ENCODE measurements at regions not wholly inside any gene's neighbourhood (a gene's known extent, or its start where the extent isn't known, plus 50 kb on each side); places are given as distances from the start of the nearest gene placed in this dataset.

- in situ Hi-C loops (cut with HindIII; ENCODE audit: low pct_unique_long_range_greater_than_20kb, low sequenced_read_pairs): no loop called here
- no peaks in the 10 kb centered on the region for H3K4me1 ChIP-seq (ENCODE audit: control insufficient read depth, insufficient read depth, low read length)
- no peak for DNase-seq (ENCODE audit: low read depth, low spot score)
Observed at GRCh38 chr15:87450314-87450713, 806.2 kb downstream of the NTRK3 start.

DNA sequence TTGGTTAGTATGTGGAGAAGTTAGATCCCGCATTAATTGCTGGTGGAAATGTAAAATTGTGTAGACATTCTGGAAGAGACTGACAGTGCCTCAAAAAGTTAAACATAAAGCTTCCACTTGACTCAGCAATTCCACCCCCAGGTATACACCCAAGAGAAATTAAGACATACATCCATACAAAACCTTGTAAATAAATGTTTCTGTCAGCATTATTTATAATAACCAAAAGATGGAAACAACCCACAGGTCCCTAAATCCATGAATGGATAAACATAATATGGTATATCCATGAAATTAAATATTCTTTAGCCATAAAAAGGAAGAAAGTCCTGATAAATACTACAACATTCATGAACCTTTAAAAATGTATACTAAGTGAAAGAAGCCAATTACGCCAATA is 817.4 kb downstream of the NTRK3 start:
- H3K36me3 ChIP-seq (ENCODE audit: control insufficient read depth, insufficient read depth, low read length): no peaks in the 10 kb centered on the region
- no peaks in the 10 kb centered on the region for H3K4me1 ChIP-seq (ENCODE audit: control insufficient read depth, insufficient read depth, low read length)
- no peak overlapping the region for H3K4me3 ChIP-seq (ENCODE audit: low read depth in 2 of 2, low read length in 2 of 2)
- H3K9me3 ChIP-seq (ENCODE audit: control insufficient read depth, insufficient read depth, low read depth, low read length): no peaks in the 10 kb centered on the region; the same call in 1 of the 2 replicates
- TF ChIP-seq TCF7L2 (IDR thresholded peaks at IDR 0.05; ENCODE audit: low read depth, low read length) (no peak), REST (IDR thresholded peaks at IDR 0.05; ENCODE audit: insufficient read depth in 1 of 2, low read depth in 2 of 2, low read length in 1 of 2) (no peak), POLR2AphosphoS5 (IDR thresholded peaks at IDR 0.05; ENCODE audit: low read depth, low read length) (no peak), CTCF (IDR thresholded peaks at IDR 0.05) (no peak), SIN3A (IDR thresholded peaks at IDR 0.05; ENCODE audit: borderline replicate concordance, insufficient read depth, low read depth, low read length) (no peak)
- POLR2A ChIA-PET: no interaction called here
- CTCF ChIA-PET: no interaction called here
- no TSS peak for BruUV-seq (replicated peaks)
- intact Hi-C loops (cut with micrococcal nuclease; ENCODE audit: unreplicated experiment) (no loop called here), in situ Hi-C loops (cut with HindIII; ENCODE audit: low pct_unique_long_range_greater_than_20kb, low sequenced_read_pairs) (no loop called here)
- no peak for ATAC-seq
- no peak overlapping the region for H3K27ac ChIP-seq (ENCODE audit: low read length)
- DNase-seq (ENCODE audit: low read depth, low spot score): no peak
- H3K27me3 ChIP-seq (ENCODE audit: control insufficient read depth, insufficient read depth, low read length): no peaks in the 10 kb centered on the region

More at GRCh38 chr15:87450314-87450713, 806.2 kb downstream of the NTRK3 start:
- Histone ChIP-seq H3K27ac (ENCODE audit: low read length) (no peak overlapping the region), H3K36me3 (ENCODE audit: control insufficient read depth, insufficient read depth, low read length) (no peaks in the 10 kb centered on the region), H3K9me3 (ENCODE audit: control insufficient read depth, insufficient read depth, low read depth, low read length) (no peaks in the 10 kb centered on the region), H3K27me3 (ENCODE audit: control insufficient read depth, insufficient read depth, low read length) (no peaks in the 10 kb centered on the region), H3K4me3 (ENCODE audit: low read depth in 2 of 2, low read length in 2 of 2) (no peak overlapping the region)
- POLR2A ChIA-PET: no interaction called here
- intact Hi-C loops (cut with micrococcal nuclease; ENCODE audit: unreplicated experiment): no loop called here
- CTCF ChIA-PET: no interaction called here
- ATAC-seq: no peak
- no TSS peak for BruUV-seq (replicated peaks)
- TF ChIP-seq CTCF (IDR thresholded peaks at IDR 0.05): no peak
- no peak for TF ChIP-seq REST (IDR thresholded peaks at IDR 0.05; ENCODE audit: insufficient read depth in 1 of 2, low read depth in 2 of 2, low read length in 1 of 2)
- no peak for TF ChIP-seq TCF7L2 (IDR thresholded peaks at IDR 0.05; ENCODE audit: low read depth, low read length)
- no peak for TF ChIP-seq SIN3A (IDR thresholded peaks at IDR 0.05; ENCODE audit: borderline replicate concordance, insufficient read depth, low read depth, low read length)
- TF ChIP-seq POLR2AphosphoS5 (IDR thresholded peaks at IDR 0.05; ENCODE audit: low read depth, low read length): no peak
